Nephron (organoid): ENCODE measurements at regions not wholly inside any gene's neighbourhood (a gene's known extent, or its start where the extent isn't known, plus 50 kb on each side); places are given as distances from the start of the nearest gene placed in this dataset.

Experiments
- H3K27ac Mint-ChIP-seq, 3 experiments: 2 replicates each; pipeline ENCODE4 v1.8.0; 2020; ENCODE audit warnings: mixed read lengths in 3 of 3, mild to moderate bottlenecking in 2 of 3, moderate library complexity in 1 of 3
- H3K27me3 Mint-ChIP-seq: 2 replicates; pipeline ENCODE4 v1.8.0; 2021; ENCODE audit warnings: low read depth, mild to moderate bottlenecking, moderate library complexity, mixed read lengths
- H3K36me3 Mint-ChIP-seq: 2 replicates; pipeline ENCODE4 v1.8.0; 2020; ENCODE audit warnings: low read depth, mixed read lengths
- H3K4me1 Mint-ChIP-seq: 2 replicates; pipeline ENCODE4 v1.8.0; 2020; ENCODE audit warnings: mixed read lengths
- H3K4me3 Mint-ChIP-seq, 3 experiments: 2 replicates each; pipeline ENCODE4 v1.8.0; 2020; ENCODE audit warnings: mild to moderate bottlenecking in 3 of 3, mixed read lengths in 3 of 3, moderate library complexity in 2 of 3
- H3K9me3 Mint-ChIP-seq: 2 replicates; pipeline ENCODE4 v1.8.0; 2020; ENCODE audit warnings: mixed read lengths
- TF ChIP-seq, protein P1 (sequence below), 3 experiments: fragments of 200-600 bp; sonication (generic); IDR thresholded peaks; one replicate each; pipeline ENCODE4 v1.5.0; 2021; ENCODE audit warnings: antibody characterized with exemption in 3 of 3; ENCODE audit not compliant: unreplicated experiment in 3 of 3

DNA sequence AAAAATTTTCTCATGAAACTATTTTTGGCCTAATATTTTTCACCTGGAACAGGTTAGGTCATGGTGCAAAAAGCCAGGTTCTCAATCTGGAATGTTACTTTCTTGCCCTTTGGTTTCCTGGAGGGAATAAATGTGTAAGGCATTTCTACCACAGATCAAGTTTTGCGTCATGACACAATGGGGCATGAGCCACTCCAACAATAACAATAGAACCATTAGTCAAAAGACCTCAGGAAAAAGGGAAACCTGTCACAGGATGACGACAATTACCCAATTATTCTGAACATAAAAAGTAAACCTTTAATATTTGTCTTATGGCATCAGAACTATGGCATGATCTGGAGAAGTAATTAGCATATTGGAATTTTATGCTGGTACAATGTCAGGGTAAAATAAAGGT, 88.2 kb upstream of the HNRNPA3 start:
- peaks cover 6% of the 10 kb centered on the region for H3K4me1 Mint-ChIP-seq
- H3K4me3 Mint-ChIP-seq = no peak overlapping the region
- H3K36me3 Mint-ChIP-seq = no peaks in the 10 kb centered on the region
- no peak overlapping the region for H3K27ac Mint-ChIP-seq
- no peaks in the 10 kb centered on the region for H3K9me3 Mint-ChIP-seq
- TF ChIP-seq, protein P1, sequence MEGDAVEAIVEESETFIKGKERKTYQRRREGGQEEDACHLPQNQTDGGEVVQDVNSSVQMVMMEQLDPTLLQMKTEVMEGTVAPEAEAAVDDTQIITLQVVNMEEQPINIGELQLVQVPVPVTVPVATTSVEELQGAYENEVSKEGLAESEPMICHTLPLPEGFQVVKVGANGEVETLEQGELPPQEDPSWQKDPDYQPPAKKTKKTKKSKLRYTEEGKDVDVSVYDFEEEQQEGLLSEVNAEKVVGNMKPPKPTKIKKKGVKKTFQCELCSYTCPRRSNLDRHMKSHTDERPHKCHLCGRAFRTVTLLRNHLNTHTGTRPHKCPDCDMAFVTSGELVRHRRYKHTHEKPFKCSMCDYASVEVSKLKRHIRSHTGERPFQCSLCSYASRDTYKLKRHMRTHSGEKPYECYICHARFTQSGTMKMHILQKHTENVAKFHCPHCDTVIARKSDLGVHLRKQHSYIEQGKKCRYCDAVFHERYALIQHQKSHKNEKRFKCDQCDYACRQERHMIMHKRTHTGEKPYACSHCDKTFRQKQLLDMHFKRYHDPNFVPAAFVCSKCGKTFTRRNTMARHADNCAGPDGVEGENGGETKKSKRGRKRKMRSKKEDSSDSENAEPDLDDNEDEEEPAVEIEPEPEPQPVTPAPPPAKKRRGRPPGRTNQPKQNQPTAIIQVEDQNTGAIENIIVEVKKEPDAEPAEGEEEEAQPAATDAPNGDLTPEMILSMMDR (IDR thresholded peaks at IDR 0.05; ENCODE audit: unreplicated experiment in 3 of 3) = no peak
- H3K27me3 Mint-ChIP-seq = no peaks in the 10 kb centered on the region

DNA sequence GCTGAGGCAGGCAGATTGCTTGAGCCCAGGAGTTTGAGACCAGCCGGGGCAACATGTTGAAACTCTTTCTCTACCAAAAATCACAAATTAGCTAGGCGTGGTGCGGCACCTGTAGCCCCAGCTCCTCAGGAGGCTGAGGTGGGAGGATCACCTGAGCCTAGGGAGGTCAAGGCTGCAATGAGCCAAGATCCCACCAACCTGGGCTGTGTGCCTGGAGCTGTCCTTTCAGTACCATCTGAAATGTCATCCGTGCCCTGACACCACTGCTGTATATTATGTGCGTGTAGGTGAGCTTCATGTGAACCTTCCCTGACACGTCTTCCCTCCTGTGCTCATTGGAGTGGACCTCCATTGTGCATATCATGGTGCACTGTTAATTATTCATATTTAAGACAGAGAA, 84.8 kb upstream of the HNRNPA3 start:
- H3K9me3 Mint-ChIP-seq = no peaks in the 10 kb centered on the region
- H3K36me3 Mint-ChIP-seq = no peaks in the 10 kb centered on the region
- no peak overlapping the region for H3K27ac Mint-ChIP-seq
- H3K27me3 Mint-ChIP-seq = no peaks in the 10 kb centered on the region
- TF ChIP-seq, protein P1 (IDR thresholded peaks at IDR 0.05; ENCODE audit: unreplicated experiment in 3 of 3) = no peak
- no peak overlapping the region for H3K4me3 Mint-ChIP-seq
- no peaks in the 10 kb centered on the region for H3K4me1 Mint-ChIP-seq

DNA sequence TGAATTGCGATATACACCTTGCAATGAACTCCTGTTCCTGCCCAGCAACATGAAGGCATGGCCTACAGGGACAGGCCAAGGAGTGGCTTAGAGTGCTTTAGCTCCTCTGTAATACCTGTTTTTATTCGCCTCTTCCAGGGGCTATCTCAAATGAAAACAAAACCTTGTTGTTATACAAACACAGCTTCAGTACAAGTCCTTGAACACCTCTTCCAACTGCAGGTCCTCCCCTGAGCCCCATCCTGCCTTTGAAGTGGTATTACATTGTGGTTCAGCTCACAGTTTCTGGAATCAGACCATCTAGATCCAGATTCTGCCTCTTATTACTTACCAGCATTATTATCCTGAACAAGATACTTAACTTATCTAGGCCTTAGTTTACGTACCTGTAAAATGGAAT, 83.0 kb upstream of the HNRNPA3 start:
- no peaks in the 10 kb centered on the region for H3K4me1 Mint-ChIP-seq
- no peaks in the 10 kb centered on the region for H3K36me3 Mint-ChIP-seq
- H3K27ac Mint-ChIP-seq = no peak overlapping the region
- TF ChIP-seq, protein P1 (IDR thresholded peaks at IDR 0.05; ENCODE audit: unreplicated experiment in 3 of 3) = no peak
- no peaks in the 10 kb centered on the region for H3K9me3 Mint-ChIP-seq
- no peaks in the 10 kb centered on the region for H3K27me3 Mint-ChIP-seq
- no peak overlapping the region for H3K4me3 Mint-ChIP-seq

DNA sequence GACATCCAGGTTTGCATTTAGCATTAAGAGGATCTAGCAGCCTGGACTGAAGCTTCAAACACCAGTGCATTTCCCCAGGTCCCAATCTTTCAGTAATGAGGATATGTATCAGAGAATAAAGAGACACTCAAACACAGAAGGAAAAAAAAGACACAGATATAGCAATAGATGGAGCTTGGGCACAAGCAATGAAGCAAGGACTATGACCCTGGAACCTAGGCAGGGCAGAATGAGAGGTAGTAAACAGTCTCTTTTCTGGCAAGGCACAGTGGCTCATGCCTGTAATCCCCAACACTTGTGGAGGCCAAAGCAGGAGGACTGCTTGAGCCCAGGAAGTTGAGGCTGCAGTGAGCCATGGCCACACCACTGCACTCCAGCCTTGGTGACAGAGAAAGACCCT, 80.7 kb upstream of the HNRNPA3 start:
- peaks cover 5% of the 10 kb centered on the region for H3K27me3 Mint-ChIP-seq
- TF ChIP-seq, protein P1 (IDR thresholded peaks at IDR 0.05; ENCODE audit: unreplicated experiment in 3 of 3) = no peak
- H3K4me1 Mint-ChIP-seq = no peaks in the 10 kb centered on the region
- no peak overlapping the region for H3K27ac Mint-ChIP-seq
- no peak overlapping the region for H3K4me3 Mint-ChIP-seq
- no peaks in the 10 kb centered on the region for H3K36me3 Mint-ChIP-seq
- no peaks in the 10 kb centered on the region for H3K9me3 Mint-ChIP-seq

DNA sequence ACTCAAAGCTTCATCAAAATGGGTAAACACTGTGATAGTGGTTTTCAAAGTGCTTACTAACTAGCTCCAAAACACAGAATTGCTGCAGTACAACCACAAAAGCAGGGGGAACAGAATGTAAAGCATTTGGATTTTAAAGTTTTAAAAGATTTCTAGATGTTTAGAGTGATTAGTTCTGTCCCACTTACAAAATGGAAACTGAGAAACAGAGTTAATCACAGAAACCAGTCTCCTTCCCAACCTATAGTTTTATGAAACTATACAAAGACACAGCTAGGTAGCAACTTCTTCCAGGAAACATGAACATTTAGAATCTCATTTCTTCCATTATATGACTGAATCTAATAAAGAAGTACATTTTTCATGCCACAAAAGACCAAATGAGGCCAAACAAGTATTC, 73.8 kb upstream of the HNRNPA3 start:
- Mint-ChIP-seq H3K4me3 (no peak overlapping the region), H3K27ac (no peak overlapping the region), H3K36me3 (no peaks in the 10 kb centered on the region), H3K27me3 (peaks cover 5% of the 10 kb centered on the region), H3K9me3 (no peaks in the 10 kb centered on the region), H3K4me1 (peaks cover 5% of the 10 kb centered on the region)
- TF ChIP-seq, protein P1 (IDR thresholded peaks at IDR 0.05; ENCODE audit: unreplicated experiment in 3 of 3) = no peak

DNA sequence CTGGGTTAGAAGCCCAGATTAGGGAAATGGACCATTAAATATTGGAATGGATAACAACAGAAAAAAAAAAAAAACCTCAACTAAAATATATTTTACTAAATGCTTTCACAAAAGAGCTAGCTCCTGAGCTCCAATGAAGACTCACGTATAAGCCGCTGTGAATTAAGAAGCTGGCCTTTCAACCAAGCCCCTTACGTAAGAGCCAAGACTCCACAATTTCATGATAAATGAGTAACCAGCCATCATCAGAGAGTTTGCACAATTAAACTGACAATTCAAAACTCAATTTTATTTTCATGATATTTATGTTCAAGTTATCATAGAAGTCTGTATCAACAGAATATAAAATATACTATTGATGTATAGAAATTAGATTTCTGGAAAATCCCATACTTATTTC, 70.7 kb upstream of the HNRNPA3 start:
- H3K9me3 Mint-ChIP-seq = no peaks in the 10 kb centered on the region
- TF ChIP-seq, protein P1 (IDR thresholded peaks at IDR 0.05; ENCODE audit: unreplicated experiment in 3 of 3) = no peak
- H3K4me3 Mint-ChIP-seq = no peak overlapping the region
- no peak overlapping the region for H3K27ac Mint-ChIP-seq
- peaks cover 20% of the 10 kb centered on the region for H3K4me1 Mint-ChIP-seq
- H3K27me3 Mint-ChIP-seq = no peaks in the 10 kb centered on the region
- no peaks in the 10 kb centered on the region for H3K36me3 Mint-ChIP-seq
